AG20443 (cell line): ENCODE measurements at regions not wholly inside any gene's neighbourhood (a gene's known extent, or its start where the extent isn't known, plus 50 kb on each side); places are given as distances from the start of the nearest gene placed in this dataset.
"Not testable (repeated sequence)": the region's sequence is repeated elsewhere in the genome, so short reads cannot be mapped to it uniquely, and the experiment has no call there.

ENCODE experiments used
- DNase-seq: peaks from one replicate; pipeline ENCODE4 v3.0.0; 2012; ENCODE audit warnings: low spot score, mixed read lengths

DNA sequence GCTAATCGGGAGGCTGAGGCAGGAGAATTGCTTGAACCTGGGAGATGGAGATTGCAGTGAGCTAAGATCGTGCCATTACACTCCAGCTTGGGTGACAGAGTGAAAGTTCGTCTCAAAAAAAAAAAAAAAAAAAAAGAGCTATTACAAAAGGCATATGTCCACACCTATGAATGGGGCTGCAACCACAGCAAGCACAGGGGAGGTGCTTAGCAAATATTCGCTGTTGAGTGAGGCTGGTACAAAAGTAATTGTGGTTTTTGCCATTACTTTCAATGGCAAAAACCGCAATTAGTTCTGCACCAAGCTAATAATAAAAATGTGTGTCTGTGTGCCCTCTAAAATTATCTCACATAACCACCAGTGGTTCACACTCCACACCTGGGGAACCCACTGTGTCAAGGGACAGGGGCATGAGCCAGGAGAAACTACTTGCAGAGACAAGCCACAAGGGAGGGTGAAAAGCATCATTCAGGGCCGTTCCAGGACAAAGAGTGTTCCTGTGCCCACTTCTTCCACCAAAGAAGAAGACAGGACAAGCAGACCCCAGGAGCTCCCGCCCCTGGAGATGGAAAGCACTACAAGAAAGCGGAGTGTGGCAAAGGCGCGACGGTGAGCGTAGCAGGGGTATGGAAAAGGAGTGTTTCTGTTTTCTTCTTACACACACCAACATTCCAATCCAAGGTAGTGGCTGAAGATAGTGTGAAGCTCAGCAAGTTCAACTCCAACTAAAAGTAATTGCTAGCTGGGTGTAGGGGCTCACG is 84.4 kb upstream of the CNEP1R1 start:
- DNase-seq: no peak

DNA sequence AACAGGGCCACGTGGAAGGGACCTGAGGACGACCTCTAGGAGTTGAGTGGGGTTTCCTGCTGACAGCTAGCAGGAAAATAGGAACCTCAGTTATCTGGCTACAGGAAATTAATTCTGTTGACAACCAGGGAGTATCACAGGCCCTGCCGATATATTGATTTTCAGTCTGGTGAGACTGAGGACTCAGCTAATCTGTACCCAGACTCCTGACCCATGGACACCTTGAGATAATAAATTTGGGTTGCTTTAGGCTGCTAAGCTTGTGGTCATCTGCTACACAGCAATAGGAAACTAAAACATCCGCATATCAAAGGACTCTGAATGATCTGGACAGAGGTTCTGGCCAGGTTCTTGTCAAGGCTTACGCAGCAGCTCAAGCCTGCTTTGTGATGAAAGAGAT is 80.8 kb upstream of the CNEP1R1 start:
- no peak for DNase-seq

DNA sequence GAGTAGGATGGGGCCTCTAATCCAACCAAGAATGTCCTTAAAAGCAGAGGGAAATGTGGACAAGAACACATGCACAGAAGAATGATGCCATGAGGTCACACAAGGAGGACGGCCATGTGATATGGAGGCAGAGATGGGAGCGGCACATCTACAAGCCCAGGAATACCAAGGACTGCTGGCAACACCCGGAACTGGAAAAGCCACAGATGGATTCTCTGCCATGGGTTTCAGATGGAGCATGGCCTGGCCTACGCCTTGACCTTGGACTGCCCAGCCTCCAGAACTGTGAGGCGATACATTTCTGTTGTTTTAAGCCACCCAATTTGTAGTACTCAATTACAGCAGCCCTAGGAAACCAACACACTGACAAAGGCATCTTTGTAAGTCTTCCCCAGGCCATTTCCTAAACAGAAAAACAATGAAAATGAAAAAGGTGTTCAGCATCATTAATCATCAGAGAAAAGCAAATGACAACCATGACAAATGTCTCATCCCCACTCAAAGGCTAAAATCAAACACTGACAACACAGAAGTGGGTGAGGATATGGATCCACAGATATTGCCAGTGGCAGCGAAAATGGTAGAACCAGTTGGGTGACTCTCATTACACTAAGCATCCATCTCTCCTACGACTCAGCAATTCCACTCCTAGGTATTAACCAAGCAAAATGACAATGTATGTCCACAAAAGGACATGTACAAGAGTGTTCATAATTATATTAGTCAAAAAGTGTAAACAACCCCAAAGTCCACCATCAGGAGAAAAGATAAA is 76.9 kb upstream of the CNEP1R1 start:
- DNase-seq: no peak

DNA sequence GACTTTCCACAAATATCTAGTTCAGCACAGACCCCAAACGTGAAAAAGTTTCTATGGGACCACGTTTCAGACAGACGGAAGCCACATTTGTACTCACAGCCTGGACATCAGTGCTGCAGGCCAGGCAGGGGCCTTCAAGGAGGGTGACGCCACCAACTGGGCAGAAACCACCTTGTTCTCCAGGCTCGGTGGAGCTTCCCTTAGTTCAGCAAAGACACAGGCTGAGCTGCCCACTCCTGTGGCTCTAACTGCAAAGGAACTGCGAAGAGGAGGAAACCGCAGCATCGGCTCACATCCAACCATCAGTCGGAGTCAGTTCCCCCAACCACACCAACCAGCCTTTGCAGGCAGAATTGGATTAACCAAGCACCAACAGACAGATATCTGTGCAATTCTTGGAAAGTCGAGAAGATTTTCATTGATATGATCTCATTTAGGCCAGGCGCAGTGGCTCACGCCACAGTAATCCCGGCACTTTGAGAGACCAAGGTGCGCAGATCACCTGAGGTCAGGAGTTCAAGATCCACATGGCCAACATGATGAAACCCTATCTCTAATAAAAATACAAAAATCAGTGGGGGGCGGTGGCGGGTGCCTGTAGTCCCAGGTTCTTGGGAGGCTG is 73.3 kb upstream of the CNEP1R1 start:
- DNase-seq: no peak

DNA sequence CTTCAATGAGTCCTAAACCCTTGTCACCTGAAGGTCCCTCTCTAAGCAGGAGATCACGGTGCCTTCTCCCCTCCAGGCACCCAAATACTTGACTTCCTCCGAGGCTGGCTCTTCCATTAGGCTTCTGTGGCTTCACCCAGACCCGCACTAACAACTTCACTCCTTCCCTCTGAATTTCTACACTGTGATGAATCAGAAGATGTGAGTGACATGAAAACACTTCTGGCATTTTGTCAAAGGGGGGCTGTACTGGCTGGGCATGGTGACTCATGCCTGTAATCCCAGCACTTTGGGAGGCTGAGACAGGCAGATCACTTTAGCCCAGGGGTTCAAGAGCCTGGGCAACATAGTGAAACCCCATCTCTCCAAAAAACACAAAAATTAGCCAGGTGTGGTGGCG is 72.6 kb upstream of the CNEP1R1 start:
- DNase-seq: no peak

DNA sequence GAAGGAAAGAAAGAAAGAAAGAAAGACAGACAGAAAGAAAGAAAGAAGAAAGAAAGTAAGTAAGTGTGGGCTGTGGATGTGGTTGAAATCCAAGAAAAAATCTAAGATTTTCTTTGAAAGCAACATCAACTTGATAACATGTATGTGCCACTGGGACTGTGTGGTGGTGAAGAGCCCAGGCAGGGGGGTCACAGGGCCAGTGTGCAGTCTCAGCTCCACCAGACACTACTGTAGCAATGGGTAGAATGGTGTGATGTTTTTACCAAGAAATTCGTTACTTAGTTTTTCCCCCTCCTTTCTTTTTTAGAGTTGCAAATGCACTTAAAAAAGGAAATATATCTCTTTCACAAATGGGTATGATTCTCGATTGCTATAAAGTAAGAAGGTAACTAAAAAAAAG is 71.9 kb upstream of the CNEP1R1 start:
- DNase-seq: no peak

DNA sequence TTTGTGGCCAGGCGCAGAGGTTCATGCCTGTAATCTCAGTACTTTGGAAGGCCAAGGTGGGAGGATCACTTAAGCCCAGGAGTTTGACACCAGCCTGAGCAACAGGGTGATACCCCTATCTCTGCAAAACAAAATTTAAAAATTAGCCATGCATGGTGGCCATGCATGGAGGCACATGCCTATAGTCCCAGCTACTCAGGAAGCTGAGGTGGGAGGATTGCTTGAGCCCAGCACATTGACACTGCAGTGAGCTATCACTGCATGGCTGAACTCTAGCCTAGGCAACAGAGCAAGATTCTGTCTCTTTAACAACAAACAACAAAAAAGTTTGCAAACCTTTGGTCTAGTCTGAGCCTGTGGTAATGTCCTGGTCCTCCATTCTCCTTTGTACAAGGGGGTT is 69.2 kb upstream of the CNEP1R1 start:
- DNase-seq: no peak

DNA sequence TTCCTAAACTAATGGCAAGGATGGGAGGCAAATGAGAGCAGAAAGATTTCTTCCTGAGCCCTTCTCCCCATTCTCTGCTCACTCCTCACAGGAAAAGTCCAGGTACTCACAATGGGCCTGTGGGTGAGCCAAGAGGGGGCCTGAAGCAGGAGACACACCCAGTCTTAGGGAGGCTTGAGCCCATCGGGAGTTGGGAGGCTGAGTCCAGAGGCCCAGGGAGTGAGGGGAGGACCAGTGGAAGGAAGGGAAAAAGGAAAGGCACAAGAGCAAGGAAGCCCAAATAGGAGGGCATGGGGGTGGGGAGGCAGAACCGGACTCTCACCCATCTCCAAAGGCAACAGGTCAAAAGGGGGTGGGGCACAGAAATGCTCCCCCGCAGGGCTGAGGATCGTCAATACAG is 68.1 kb upstream of the CNEP1R1 start:
- no peak for DNase-seq

DNA sequence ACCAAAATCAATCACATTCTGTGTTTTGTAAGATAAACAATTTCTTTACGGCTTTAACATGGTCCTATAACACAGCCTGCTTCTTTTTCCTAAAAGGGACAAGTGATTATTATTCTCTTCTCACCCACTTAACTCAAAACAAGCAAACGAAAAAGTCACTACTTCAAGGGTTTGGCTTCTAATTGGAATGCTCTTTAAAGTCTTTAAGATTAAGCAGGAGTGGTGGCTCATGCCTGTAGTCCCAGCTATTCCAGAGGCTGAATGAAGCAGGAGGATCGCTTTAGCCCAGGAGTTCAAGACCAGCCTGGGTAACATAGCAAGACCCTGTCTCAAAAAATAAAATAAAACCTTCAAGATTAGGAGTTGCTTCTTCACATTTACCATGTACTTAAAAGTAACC is 66.6 kb upstream of the CNEP1R1 start:
- DNase-seq: no peak

DNA sequence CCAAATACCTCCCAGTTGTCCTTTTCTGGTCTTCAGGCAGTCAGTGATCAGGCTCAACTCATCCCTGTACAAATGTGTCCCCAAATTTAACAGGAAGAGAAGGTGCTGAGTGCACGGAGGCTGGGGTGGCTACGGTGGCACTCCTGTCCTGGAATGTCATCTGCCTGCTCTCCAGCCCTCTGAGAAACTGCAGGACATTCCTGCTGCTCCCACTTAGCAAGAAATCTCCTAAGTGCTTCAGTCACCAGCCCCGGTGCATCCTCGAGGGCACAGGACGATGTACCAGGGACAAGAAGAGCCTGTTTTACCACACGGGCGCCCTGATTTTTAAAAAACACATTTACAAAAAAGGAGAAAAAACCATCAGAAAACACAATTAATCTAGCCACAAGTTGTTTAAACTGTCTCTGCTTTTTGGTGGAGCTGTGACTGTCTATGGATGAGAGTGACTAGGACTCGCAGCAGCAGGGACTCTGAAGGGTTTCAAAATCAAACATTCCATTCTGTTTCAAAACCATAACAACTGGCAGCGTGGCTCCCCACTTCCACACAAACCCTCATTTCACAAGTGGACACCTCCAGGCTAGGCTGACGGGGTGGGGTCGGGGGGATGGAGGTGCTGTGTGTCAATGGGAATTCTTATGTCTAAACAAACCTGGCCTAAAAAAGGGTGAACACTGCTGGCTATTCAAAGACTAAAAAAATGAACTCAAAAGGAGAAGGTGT is 65.3 kb upstream of the CNEP1R1 start:
- peak; percentile 39 for DNase-seq

DNA sequence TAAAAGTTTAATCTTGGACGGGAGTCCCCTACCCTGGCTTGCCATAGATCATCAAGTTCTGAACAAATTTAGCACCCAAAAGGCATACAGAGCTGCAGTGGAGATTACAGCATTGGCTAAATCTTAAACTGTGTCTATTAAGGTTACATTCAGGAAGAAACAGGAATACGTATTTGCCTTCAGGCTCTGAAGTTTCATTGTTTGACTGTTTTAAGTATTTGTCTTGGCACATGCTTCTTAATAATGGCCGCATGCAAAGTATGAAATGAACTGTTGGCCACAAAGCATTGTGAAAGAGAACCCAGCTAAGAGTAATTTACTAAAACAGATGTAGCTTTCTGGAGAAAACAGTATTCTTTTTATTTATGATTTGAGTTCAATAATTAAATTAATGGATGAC is 63.9 kb upstream of the CNEP1R1 start:
- DNase-seq: peak; percentile 48

DNA sequence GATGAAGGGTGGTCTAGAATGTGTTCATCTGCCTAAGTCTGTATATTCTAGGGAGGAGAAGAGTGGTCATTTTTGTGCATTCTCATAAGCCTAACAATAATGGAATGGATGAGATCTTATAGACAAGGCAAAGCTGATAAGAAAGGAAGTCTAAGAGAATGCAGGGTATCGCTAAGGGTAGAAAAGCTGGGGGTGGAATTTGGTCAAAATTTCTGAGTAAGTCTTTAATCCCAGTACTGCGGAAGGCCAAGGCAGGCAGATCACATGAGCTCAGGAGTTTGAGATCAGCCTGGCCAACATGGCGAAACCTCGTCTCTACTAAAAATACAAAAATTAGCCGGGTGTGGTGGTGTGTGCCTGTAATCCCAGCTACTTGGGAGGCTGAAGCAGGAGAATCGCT is 62.5 kb upstream of the CNEP1R1 start:
- DNase-seq: not testable (repeated sequence)

DNA sequence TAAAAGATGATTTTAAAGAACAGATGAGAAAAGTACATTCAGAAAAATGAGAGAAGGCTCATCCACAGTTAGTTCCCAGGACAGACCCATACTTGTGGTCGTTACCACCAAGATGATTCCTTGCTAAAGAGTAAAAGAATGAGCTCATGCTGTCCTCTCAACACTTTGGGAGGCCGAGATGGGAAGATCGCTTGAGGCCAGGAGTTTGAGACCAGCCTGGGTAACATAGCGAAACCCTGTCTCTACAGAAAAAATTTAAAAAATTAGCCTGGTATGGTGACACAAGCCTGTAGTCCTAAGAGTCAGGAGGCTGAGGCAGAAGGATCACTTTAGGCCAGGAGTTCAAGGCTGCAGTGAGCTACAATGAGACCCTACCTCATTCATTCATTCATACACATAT is 60.7 kb upstream of the CNEP1R1 start:
- DNase-seq: no peak

DNA sequence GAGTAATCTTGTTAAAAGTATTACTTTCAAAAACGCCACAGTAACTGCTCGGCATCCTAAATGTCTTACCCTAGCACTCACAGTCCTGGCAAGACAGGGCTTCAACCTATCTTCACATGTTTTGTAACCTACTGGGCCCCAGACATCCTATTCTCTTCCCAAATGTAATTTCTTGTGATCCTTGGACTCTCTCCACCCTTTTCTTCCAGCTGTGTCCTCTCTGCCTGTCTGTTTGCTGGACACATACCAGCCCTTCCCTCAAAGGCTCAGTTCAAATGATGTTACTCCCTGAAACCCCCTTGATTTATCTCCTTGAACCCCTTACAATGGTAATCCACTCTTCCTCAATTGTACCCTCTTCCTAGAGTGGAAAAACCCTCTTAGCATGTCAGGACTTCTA is 60.1 kb upstream of the CNEP1R1 start:
- no peak for DNase-seq

DNA sequence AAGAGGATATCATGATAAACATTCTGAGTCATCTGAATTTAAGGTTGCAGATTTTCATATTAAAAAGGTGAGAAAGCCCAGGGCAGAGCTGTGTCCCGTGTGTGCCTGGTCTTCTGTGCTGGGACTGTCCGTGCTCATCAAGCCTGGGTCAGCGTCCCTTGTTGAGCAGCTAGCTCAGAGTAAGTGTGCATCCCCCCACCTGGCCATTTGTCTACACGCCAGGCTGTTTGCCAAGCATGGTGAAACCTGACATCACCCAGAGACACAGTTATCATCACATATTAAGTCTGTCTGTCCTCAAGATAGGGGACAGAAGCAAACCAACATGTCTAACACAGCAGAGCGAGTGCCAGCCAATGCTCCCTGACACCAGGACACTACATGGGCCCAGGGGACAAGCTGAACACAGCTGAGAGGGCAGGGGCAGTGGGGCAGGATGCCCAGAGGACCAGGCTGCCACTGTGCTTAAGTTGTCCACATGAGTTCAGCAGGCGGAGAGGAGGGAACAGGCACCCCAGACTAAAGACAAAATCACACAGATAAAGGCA is 57.9 kb upstream of the CNEP1R1 start:
- no peak for DNase-seq

DNA sequence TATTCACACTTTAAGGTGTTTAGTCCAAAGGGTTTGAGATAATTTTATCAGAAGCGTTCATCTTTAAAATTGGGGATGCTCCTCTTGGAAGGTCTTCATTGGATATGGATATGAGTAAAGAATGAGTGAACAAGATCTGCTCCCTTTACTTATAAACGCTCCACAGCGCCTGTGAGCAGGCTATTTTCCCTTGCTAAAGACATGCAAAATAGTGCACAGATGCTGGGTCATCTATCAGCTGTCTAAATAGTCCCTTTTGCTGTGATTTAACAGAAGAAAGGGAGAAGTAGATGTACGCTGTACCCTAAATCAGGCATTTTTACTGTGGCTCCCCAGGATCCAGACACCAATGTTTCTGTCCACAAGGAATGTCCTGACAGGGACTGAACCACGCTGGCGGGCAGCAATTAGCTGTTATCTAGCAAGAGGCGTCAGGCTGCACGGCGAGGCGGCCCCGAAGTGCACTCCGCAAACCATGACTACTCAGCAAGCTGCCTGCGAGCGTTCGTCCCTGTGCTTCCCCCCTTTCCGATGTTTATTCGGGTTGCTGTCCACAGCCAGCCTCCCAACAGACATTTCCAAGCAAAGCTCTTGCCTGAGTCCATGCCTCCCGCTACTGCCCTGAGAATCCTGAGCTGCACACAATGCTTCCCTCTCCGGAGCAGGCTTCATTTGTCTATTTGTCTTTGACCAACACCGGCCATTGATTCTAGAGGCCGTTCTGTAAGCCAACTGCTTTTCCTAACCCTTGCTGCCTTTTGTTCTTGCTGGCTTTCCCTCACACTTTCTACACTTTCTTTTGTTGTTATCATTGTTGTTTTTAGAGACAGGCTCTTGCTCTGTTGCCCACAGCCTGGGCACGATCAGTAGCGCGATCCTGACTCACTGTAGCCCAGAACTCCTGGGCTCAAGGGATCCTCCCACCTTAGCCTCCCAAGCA is 55.7 kb upstream of the CNEP1R1 start:
- DNase-seq: peak; percentile 29

DNA sequence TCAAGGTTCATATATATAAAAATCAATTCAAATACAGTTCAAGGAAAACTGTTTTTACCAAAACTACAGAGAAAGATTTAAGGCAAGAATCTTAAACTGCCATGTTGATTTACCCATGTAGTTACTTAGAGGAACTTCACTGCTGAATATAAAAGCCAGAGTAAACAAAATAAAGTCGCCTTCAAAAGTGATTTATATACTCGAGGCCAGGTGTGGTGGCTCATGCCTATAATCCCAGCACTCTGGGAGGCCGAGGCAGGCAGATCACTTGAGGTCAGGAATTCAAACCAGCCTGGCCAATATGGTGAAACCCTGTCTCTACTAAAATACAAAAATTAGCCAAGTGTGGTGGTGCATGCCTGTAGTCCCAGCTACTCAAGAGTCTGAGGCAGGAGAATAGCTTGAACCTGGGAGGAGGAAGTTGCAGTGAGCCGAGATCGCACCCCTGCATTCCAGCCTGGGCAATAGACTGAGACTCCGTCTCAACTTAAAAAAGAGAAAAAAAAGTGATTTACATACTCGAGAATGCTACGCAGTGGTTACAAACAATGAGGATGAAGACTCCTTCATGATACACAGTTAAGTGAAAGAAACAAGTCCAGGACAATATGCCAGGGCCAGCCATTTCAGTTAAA is 54.1 kb upstream of the CNEP1R1 start:
- no peak for DNase-seq

DNA sequence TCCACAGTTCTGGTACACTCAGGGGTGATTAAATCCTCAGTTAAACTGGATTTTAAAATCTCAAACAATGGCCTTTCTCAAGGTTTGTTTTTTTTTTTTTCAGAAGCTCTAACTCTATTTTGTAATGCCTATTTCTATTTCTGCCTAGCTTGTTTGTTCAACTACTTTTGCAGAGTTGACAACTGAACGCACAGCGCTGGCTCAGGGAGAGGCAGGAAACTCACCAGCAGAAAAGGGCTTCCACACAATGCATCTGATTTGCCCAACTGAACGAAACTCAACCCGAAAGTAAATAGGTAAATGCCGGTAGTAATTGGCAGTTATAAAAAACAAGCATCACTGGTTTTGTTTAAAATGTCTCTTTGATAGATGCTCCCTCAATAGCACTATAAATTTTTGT is 52.7 kb upstream of the CNEP1R1 start:
- DNase-seq: no peak

DNA sequence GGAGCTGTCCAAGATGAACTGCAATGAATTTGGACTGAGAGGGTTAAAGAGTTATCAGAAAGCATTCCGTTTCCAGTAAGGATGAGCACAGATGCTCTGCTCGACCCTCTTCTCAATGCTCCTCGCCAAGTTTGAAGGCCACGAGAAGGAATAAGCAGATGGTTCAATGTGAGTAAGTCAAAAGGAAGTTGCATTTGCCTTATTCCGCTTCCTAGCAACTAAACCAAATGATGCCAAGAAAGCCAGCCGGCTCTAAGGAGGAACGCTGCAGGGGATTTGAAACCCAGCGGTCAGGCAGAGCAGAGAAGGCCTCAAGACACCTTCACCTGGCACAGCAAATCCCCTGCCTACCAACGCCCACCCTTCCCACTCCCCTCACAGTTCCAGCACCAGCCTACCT is 52.1 kb upstream of the CNEP1R1 start:
- DNase-seq: no peak
